ENCODE measurements at regions not wholly inside any gene's neighbourhood (a gene's known extent, or its start where the extent isn't known, plus 50 kb on each side); places are given as distances from the start of the nearest gene placed in this dataset.
A peak's percentile ranks its signal among the peaks of the same experiment; 100 is the strongest.

DNA sequence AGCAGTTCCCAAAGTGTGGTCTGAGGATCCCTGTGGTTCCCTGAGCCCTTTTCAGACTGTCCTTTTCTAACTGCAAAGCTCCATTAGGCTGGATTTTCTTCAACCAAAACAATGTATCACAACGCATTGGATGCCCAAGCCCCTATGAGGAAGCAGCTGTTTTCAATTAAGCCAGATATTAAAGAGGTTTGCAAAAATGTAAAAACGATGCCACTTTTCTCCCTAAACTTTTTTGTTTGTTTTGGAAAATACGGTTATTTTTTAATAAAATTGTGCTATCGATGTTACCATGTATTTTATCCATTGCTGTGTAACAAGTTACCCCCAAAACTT lies 170.4 kb upstream of the BCOR start:
- DNase-seq = no peak

DNA sequence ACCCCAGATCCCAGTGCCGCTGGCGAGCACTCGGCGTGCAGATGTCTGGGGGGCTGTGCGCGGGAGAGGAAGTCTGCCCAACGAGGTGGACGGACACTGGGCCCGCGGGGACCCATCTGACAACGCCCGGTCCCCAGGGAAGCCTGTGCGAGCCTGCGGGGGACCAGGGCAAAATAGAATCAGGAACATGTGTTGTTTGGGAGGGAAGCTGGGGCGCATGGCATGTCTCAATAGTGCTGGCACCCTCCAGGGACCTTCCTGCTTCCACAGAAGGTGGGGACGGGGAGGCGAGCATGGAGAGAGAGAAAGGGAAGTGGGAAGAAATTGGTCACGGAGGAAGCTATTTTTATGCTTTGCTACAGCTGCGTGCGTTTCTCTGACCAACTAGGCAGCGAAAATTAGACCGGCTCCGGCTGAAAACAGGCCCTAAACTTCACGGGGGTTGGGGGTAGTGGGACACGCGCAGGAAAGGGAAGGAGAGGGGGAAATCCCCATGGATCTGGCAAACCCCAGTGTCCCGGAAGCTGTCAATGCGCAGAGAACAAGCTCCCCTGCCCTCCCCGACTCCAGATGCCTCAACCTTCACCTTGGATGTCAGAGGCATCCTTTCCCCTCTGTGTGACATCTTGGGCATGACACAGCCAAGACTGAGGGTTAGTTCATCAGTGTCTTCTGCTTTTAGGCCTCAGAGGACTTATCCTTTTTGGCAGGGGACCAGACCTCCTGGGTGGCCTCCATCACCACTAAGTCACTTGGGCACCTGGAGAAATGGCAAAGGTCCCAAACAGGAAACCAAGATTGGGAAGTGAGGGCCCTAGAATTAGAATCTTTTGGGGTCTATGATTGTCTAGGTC lies 169.8 kb upstream of the BCOR start:
- DNase-seq = no peak

DNA sequence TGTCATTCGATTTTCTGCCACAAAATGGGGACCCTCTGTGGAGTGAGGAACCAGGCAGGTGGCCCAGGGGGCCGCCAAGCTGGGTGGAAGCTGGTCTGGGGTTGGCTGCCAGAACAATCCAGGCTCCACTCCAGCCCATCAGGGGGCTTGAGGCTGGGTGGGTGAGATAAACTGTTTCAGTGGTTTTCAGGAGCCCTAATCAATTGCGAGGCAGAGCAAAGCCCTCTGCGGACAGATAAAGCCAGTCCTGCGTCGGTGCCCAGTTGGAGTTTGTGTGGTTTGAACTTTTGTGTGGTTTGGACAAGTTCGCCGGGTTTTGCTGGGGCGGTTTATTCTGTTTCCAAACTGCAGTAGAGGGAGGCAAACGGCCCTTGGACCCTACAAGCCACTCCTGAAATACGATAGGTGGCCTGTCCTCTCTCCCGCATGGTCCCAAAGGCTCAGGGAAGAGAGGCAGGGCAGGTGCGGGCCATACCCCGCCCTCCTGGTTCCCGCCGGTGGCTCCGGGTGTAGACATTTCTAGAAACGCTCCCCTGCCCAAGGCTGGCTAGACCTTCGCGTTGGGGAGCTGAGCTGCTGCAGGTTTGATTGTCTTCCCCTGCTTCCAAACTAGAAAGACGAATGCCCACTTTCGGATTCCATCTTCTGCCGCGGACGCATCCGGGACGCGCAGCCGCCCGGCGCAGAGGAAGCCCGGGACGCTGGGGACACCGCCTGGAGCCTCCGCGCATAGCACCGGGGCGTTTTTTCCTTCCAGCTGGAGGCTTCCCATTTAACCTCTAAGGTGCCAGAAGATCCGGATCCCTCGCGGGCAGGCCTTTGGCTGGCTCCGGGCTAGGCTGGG lies 169.0 kb upstream of the BCOR start:
- peak; percentile 52 for DNase-seq

DNA sequence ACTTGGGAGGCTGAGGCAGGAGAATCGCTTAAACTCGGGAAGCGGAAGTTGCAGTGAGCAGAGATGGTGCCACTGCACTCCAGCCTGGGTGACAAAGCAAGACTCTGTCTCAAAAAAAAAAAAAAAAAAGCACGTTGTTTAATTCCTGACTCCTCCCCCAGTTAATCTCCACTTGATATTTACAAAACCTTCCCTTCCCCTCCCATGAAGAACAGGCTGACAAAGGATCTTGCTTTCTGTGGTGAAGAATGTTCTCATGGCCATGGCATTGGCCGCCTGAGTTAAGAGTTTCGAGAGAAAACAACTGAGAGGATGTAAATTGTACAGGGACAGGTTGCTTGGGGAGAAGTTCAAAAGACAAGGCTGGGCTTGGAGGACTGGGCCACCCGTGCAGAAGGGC lies 168.2 kb upstream of the BCOR start:
- no peak for DNase-seq

DNA sequence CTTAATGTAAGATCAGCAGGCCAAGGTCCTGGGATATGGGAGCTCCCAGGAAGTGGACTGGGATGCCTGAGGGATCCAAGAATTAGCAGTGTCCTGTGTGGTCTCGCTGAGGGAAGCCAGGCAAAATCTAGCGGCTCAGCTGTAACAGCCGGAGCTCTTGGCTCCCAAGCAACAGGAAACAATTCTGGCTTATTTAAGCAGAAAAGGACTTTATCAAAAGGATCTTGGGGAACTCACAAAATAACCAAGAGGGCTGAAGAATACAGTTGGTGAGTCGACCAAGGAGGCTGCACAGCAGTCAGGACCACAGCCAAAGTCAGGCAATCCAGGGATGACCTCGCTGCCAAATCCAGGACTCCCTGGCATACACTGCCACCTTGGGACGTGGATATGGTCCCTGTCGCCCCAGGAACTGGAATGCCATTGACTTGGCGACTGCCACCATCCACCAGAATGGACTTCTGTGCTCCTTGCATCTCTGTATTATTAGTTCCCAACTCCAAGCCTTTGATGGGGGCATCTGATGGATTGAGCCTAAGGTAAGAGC lies 165.3 kb upstream of the BCOR start:
- no peak for DNase-seq

DNA sequence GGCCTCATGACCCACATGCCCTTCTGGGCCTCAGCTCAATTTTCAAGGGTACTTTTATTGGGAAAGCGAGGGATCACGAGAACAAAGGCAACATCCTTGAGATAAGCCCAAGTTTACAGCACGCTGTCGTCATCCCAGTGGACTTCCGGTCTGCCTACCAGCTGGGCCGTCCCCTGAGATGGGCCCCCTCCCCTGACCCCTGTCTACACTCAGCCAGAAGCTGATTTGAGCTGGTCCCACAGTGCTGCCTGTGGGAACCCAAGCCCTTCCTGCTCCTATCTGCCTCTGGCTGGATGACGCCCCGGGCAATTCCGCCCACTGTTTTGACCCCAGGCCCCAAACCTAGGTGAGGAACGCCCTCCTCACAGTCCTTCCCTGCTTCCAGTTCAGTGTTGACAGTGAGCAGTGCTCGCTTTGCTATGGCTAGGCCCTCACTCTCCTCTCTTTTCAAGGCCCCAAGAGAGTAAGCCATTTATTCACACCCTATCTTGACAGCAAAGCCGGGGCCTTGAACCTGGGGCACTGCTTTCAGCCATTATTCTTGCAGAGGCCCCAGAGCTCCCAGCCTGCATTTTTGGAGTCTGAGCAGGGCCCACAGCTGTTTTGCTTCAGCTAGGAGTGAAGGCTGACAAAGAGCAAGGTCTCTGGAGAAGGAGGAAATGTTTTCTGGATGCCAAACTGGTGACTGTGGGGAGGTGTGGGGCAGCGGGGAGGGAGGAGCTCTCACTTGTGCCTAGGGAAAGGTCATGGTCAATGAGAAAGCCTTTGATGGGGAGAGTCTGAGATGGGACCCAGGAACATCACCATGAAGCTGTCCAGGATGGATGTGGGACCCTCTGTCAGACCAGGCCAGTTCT lies 164.6 kb upstream of the BCOR start:
- DNase-seq = no peak

DNA sequence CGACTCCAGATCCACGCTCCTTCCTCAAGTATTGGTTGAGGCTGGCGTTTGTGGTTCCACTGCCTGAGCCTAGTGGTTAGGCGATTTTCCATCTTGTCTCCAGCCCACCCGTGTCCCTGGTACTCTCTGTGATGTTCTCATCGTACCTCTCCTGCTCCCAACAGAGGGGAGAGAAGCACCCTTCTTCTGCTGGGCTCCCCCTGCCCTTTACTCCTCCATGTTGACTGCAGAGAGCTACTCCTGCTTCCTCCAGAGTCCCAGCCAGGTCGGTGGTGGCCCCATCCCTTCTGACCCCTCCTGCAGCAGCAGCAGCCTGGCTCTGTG lies 164.0 kb upstream of the BCOR start:
- DNase-seq = no peak

DNA sequence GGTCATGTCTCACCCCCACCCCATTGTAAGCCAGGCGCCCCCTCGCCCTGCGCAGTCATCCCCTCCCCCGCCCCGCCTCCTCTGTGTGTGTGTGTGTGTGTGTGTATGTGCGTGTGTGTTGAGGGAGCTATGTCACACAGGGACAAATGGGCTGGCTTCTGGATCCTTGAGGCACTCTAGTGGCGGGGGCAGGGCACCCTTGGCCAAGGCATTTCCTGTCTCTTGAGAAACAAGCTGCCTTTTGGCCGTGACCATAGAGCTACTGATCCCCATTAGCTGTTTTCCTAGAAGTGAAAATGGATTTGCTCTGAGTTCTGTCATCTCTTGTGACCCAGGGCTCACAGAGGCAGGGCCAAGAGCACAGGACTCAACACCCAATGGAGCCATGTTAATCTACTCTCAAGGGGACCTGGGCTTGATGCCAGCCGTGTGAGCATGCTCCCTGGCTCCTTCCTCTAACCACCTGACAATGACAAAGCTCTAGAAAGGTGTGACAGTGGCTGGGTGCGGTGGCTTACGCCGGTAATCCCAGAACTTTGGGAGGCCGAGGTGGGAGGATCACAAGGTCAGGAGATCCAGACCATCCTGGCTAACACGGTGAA lies 162.5 kb upstream of the BCOR start:
- no peak for DNase-seq

DNA sequence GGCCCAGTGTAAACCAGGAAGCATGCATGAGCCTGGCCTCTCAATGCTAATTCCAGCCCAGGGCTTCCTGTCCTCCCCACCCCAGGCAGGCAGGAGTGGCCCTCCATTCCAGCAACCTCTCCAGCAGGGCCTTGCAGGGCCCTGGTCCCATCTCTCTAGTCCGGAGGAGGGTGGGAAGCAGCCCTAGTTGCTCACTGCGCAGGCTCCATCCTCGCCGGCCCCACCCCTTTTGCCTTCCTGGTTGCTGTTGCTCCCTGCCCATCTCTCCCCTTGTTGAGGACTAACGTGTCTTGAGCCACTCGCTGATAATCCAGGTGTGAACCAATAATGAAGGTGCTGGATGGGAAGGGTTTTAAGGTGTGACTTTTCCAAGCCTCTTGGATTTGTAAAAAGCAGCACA lies 161.2 kb upstream of the BCOR start:
- DNase-seq = no peak

DNA sequence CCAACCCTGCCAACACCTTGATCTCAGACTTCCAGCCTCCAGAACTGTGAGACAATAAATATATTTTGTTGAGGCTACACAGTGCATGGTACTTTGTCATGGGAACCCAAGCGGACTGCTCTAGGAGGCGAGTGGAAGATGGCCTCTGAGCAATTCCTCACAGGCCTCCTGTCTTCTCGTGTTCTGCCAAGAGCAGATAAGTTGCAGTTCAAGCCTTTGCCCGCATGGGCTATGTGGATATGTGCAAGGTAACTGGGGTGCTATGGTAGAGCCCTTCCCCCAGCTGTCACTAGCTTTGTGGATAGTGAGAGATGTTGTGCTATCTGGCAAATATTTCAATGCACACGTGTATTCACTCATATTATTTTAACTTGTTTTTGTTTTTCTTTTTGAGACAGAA lies 156.0 kb upstream of the BCOR start:
- DNase-seq = no peak

DNA sequence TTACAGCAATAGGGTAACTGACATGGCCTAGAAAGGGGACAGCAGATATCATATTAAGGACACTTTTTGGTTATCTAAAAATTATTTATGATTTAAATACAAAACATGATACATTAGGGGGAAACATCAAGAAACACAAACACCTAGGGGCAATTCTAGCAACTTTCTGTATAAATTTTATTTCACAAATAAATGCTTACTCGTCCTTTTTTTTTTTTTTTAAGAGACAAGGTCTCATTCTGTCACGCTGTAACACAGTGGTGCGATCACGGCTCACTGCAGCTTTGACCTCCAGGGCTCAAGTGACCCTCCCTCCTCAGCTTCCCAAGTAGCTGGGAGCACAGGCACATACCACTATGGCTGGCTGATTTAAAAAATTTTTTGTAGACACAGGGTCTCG lies 151.8 kb upstream of the BCOR start:
- DNase-seq = no peak

DNA sequence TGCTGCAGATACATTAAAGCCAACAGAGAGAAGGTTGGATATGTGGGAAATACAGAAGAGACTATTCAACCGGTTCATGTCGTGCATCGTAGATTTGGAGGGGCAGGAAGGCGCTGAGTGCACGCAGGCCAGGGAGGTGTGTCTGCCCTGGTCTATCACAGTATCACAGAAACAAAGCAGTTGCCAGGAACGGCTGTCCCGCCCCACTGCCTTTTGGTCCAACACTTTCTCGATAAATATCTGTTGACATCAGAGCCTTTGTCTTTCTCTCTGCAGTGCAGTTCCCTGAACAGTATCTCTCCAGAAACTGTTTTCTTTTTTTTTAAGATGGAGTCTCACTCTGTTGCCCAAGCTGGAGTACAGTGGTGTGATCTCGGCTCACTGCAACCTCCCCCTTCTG lies 151.1 kb upstream of the BCOR start:
- no peak for DNase-seq

DNA sequence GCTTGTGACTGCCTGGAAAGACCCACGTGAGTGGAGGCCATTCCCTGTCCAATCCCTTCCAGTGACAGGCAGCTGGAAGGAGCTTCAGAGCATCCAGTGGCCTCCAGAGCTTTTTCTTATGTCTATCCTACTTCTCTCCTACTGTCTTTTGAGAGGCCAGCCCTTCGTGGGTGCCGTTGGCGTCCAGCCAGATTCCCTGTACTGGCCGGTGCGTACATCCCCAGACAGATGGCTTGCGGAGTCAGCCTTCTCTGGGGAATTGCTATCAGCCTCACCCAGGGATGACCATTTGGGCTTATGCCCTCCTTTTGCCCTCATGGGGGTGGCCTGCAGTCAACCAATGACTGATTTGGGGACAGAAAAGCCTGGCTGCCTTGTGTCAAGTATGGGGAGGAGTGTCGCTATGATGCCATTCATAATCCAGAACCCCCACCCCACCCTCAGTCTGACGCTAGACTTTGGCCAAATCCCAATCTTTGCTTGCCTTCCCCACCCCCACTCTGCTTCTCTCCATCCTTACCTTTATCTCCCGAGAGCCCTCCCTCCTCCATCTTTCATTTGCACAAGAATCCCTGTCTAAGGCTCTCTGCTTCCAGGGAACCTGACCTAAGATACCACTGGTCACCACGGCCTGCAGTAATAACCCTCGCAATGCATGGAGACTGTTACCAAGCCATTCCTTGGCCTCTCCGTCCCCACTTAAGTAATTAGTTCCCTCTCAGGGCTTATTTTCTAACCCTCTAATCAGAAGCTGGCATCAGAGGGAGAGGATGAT lies 150.3 kb upstream of the BCOR start:
- DNase-seq = no peak

DNA sequence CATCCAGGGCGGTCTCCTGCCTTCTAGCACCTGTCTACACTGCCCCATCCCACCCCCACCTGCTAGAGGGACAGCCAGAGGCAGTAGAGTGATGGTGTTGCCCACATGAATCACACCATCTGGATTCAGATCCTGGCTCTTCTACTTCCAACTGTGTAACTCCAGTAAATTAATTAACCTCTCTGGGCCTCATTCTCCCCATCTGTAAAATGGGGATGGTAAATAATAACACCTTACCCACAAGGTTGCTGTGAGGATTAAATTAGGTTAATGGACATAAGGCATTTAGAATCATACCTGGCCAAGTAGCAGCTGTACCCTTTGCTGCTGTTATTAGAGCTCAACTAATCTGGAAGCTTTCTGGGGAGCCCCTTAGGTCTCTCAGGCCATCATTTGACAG lies 149.6 kb upstream of the BCOR start:
- DNase-seq = no peak

DNA sequence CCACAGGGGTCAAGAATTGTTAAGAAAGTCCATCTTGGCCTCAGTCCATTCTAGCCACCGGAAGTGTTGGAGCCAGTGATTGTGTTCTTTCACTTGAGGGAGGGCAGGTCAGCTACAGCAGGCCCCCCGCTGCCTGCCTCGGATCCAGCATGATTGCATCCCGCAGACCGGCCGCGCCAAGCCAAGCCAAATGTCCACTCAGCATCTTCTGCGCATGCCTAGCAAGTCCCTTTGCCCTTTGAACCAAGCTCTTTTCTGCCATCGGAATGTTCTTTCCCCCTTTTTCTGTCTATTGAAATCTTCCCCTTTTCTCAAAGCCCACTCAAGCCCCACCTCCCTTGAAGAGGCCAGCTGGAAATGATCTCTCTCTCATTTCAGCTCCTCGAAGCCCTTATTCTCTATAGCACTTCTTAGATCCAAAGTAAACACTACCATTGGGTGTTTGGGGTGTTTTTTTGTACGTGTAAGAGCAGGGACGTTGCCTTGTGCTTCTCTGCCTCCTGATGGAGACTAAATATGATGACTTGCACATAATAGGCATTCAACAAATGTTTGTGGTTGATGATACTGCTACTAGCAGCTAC lies 147.8 kb upstream of the BCOR start:
- no peak for DNase-seq

DNA sequence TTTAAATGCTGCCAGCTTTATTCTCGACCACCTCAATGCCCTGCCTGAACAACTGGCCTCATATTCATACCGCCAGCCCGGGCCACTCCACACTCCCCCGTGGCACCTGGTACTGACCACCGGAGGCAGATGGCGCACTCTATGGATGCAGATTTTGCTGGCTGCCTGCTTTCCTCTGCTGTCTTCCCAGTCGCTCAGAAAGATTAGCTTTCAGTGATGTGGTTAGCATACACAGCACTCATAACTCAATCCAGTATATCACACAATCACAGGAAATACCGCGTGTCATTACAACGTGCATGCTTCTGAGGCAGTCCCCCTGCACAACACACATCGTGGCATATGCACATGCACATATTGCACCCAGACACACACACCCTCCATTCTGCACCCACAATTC lies 147.2 kb upstream of the BCOR start:
- DNase-seq = no peak

DNA sequence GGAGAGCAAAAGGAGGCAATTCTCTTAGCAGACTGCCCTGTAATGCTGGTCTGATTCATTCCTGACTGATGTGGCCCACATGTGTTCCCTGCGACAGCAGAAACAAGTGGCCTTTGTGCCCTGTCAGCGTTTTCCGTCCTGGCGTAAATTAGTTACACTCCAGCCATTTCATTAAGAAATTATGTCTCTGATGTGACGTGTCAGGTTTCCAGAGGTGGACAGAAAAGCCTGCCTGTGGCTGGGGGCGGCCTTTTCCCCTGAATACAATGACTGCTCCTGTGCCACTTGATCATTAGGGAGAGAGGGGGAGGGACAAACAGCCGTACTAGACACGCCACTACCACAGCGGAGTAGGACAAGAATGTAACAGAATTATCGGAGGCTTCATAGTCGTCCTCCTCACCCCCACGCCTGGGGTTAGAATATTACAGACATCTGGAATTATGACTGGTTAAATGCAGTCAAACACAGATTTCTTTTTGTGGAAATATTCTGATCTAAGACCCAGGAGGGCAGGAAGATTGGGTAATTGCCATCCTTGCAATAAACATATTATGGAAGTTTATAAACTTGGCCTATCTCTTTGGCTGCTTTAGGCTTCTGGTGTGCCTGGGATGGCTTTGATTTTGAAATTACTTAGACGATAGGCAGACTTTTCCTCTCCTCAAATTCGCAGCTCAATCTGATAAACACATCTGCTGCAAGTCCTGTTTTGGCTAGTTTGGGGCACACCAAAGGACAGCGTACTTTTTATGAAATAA lies 146.2 kb upstream of the BCOR start:
- no peak for DNase-seq

DNA sequence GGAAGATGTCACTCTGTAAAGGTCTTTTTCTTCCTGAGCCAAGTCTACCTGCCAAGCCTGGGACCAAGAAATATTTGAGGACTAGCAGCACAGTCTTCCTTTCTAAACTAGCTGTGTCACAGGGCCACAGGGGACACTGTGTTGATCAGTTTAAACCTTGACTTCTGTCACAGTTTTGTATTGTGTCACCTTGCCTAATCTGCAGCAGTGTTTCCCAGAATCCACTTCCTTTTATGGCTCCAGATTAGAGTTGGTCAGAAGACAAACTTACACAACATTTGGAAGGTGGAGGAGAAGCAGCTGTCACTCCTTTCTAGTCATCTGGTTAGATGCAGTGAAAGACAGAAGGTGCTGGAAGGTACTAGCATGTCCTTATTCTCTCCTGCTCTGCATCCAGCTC lies 143.1 kb upstream of the BCOR start:
- DNase-seq = no peak

DNA sequence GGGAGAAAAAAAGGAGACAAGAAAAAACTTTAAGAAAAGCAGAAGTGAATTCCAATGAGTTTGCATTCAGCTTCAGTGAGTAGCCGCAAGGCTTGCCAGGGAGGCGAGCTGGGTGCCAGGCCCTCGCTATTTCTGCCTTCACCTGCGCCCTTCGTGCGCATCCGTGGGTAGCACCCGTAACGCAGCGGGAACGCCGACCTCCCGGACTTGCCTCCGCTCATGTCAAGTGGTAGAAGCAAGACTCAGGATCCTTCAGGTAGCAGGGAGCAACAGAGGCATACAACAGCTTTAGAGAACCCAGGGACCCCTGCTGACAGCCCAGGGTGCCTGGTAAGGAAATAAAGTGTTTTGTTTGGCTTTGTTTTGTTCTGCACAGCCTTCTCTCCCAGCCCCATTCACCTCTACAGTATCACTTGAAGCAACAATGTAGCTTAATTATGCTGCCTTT lies 140.0 kb upstream of the BCOR start:
- no peak for DNase-seq

DNA sequence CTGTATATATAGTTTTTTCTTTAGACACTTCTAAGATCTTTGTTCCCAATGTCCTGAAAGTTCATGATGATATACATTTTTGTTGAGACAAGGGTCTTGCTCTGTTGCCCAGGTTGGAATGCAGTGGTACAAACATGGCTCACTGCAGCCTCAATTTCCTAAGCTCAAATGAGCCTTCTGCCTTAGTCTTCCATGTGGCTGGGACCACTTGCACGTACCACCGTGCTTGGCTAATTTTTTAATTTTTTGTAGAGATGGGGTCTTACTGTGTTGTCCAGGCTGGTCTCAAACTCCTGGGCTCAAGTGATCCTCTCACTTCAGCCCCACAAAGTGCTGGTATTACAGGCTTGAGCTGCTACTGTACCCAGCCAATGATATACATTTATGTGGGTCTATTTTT lies 132.9 kb upstream of the BCOR start:
- no peak for DNase-seq

DNA sequence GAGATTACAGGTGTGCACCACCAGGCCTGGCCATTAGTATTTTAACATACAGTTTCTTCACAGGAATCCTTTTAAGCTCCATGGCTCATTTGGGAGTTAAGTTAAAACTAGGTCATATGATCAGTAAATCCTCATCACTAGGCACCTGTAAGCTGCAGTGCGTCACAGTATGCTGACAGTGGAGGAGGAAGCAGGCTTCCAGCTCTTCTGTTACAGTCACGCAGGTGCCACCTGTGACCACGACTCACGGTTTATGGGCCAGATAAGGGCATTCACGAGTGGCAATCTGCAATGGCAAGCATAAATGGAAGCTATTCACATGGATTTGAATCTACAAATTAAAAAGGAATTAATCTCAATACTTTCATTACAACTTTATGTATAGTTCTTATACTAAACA lies 129.4 kb upstream of the BCOR start:
- no peak for DNase-seq

Measured in CD4-positive, alpha-beta T cell treated with Interleukin-4 for 1 hour (primary cell).